ENCODE measurements at regions not wholly inside any gene's neighbourhood (a gene's known extent, or its start where the extent isn't known, plus 50 kb on each side); places are given as distances from the start of the nearest gene placed in this dataset.
"Not testable (repeated sequence)": the region's sequence is repeated elsewhere in the genome, so short reads cannot be mapped to it uniquely, and the experiment has no call there.

GRCh38 chr10:81655986-81656385 is 219.0 kb upstream of the NRG3 start:
- Histone ChIP-seq H3K9me3 (ENCODE audit: low read depth, low read length) (no peaks in the 10 kb centered on the region), H3K27ac (no peak overlapping the region), H3K4me3 (no peak overlapping the region), H3K36me3 (ENCODE audit: insufficient read depth, low read length) (no peaks in the 10 kb centered on the region), H3K9ac (ENCODE audit: insufficient read length) (no peak overlapping the region)
- no peak for TF ChIP-seq FOXP2 (optimal IDR thresholded peaks at IDR 0.05; ENCODE audit: control extremely low read depth, extremely low read length, insufficient read depth)
- no peak for TF ChIP-seq POLR2AphosphoS5 (IDR thresholded peaks at IDR 0.05; ENCODE audit: borderline replicate concordance, low read depth, low read length)
- DNase-seq (ENCODE audit: low read depth, low spot score): no peak

- TF ChIP-seq FOXP2 (optimal IDR thresholded peaks at IDR 0.05; ENCODE audit: control extremely low read depth, extremely low read length, insufficient read depth): no peak
- TF ChIP-seq EZH2 (IDR thresholded peaks at IDR 0.05): no peak
- Histone ChIP-seq H3K9me3 (ENCODE audit: low read depth, low read length) (no peaks in the 10 kb centered on the region), H3K36me3 (ENCODE audit: insufficient read depth, low read length) (no peaks in the 10 kb centered on the region), H3K27ac (no peak overlapping the region), H3K4me3 (no peak overlapping the region), H3K9ac (ENCODE audit: insufficient read length) (no peak overlapping the region)
- no peak for DNase-seq (ENCODE audit: low read depth, low spot score)
Measured at GRCh38 chr10:81662837-81663236, 212.2 kb upstream of the NRG3 start.

DNA sequence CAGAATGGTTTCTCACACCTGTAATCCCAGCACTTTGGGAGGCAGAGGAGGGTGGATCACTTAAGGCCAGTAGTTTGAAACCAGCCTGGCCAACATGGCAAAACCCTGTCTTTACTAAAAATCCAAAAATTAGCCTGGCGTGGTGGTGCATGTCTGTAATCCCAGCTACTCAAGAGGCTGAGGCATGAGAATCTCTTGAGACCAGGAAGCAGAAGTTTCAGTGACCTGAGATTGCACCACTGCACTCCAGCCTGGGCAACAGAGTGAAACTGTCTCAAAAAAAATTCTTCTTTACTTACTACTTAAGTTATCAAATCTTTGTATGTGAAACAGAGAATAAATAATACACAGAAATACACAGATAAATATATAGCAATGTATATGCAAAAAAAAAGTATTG is 210.2 kb upstream of the NRG3 start:
- H3K27ac ChIP-seq; DNase-seq (ENCODE audit: low read depth, low spot score); H3K36me3 ChIP-seq (ENCODE audit: insufficient read depth, low read length); H3K4me3 ChIP-seq; H3K9me3 ChIP-seq (ENCODE audit: low read depth, low read length); H3K9ac ChIP-seq (ENCODE audit: insufficient read length): not testable (repeated sequence)

DNA sequence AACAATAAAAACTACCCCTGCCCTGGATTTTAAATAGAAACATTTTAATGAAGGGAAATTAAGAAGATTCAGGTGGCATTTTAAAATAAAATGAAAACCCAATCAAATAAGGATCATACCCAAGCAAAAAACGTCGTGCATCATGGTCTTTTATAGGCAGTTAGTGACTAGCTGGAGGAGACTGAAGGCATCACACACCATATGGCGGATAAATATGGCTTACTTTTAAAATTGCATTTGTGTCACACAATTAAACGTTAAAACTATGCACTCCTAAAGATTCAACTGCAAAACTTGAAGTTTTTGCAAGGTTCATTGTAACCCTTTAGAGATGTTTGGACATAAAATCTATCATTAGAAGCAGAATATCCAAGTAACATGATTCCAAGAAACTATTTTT is 200.1 kb upstream of the NRG3 start:
- no peaks in the 10 kb centered on the region for H3K9me3 ChIP-seq (ENCODE audit: low read depth, low read length)
- TF ChIP-seq EZH2 (IDR thresholded peaks at IDR 0.05): no peak
- no peak for TF ChIP-seq POLR2AphosphoS5 (IDR thresholded peaks at IDR 0.05; ENCODE audit: borderline replicate concordance, low read depth, low read length)
- TF ChIP-seq FOXP2 (optimal IDR thresholded peaks at IDR 0.05; ENCODE audit: control extremely low read depth, extremely low read length, insufficient read depth): no peak
- H3K4me3 ChIP-seq: no peak overlapping the region
- H3K27ac ChIP-seq: no peak overlapping the region
- no peak overlapping the region for H3K9ac ChIP-seq (ENCODE audit: insufficient read length)
- no peak for DNase-seq (ENCODE audit: low read depth, low spot score)
- H3K36me3 ChIP-seq (ENCODE audit: insufficient read depth, low read length): no peaks in the 10 kb centered on the region

DNA sequence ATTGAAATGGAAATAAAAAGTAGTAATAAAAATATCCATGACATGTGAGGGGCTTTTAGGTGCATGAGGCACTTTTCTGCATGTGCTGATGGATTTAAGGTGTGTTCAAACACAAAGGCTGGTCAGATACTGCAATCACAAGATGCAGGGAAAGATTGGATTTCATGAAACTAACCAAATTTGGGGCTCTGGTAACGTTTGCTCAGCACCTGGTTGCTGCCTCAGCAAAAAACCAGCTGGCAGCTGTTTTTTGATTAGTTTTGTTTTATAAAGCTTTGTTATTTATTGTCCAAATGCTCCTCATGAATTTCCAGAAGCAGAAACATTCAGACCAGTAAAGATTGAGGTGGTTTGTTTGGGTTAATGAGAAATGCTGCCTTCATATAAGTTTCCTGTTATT is 195.7 kb upstream of the NRG3 start:
- no peak overlapping the region for H3K9ac ChIP-seq (ENCODE audit: insufficient read length)
- H3K9me3 ChIP-seq (ENCODE audit: low read depth, low read length): no peaks in the 10 kb centered on the region
- H3K36me3 ChIP-seq (ENCODE audit: insufficient read depth, low read length): no peaks in the 10 kb centered on the region
- H3K4me3 ChIP-seq: no peak overlapping the region
- TF ChIP-seq FOXP2 (optimal IDR thresholded peaks at IDR 0.05; ENCODE audit: control extremely low read depth, extremely low read length, insufficient read depth) (no peak), EZH2 (IDR thresholded peaks at IDR 0.05) (no peak), POLR2AphosphoS5 (IDR thresholded peaks at IDR 0.05; ENCODE audit: borderline replicate concordance, low read depth, low read length) (no peak)
- no peak overlapping the region for H3K27ac ChIP-seq
- DNase-seq (ENCODE audit: low read depth, low spot score): no peak

GRCh38 chr10:81680359-81680758 is 194.6 kb upstream of the NRG3 start:
- Histone ChIP-seq H3K9me3 (ENCODE audit: low read depth, low read length) (no peaks in the 10 kb centered on the region), H3K9ac (ENCODE audit: insufficient read length) (no peak overlapping the region), H3K36me3 (ENCODE audit: insufficient read depth, low read length) (no peaks in the 10 kb centered on the region), H3K27ac (no peak overlapping the region), H3K4me3 (no peak overlapping the region)
- TF ChIP-seq FOXP2 (optimal IDR thresholded peaks at IDR 0.05; ENCODE audit: control extremely low read depth, extremely low read length, insufficient read depth) (no peak), POLR2AphosphoS5 (IDR thresholded peaks at IDR 0.05; ENCODE audit: borderline replicate concordance, low read depth, low read length) (no peak), EZH2 (IDR thresholded peaks at IDR 0.05) (no peak)
- no peak for DNase-seq (ENCODE audit: low read depth, low spot score)

DNA sequence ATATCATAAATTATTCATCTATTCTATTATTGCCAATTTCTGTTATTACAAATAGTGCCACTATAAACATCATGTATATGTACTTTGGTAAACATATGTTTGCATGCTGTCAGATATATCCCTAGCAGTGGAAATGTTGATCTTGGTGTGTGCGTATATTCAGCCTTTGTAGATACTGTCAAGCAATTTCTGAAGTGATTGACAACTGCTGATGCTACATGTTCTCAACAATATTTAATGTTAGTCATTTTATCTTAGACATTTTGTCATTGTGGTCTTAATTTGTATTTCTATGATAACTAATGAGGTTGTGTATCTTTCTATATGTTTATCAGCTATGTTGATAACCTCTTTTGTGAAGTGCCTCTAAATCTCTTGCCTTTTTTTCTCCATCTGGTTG is 186.5 kb upstream of the NRG3 start:
- H3K9me3 ChIP-seq (ENCODE audit: low read depth, low read length): no peaks in the 10 kb centered on the region
- H3K36me3 ChIP-seq (ENCODE audit: insufficient read depth, low read length): no peaks in the 10 kb centered on the region
- DNase-seq (ENCODE audit: low read depth, low spot score): no peak
- no peak overlapping the region for H3K27ac ChIP-seq
- H3K4me3 ChIP-seq: no peak overlapping the region
- no peak overlapping the region for H3K9ac ChIP-seq (ENCODE audit: insufficient read length)
- TF ChIP-seq FOXP2 (optimal IDR thresholded peaks at IDR 0.05; ENCODE audit: control extremely low read depth, extremely low read length, insufficient read depth) (no peak), POLR2AphosphoS5 (IDR thresholded peaks at IDR 0.05; ENCODE audit: borderline replicate concordance, low read depth, low read length) (no peak), EZH2 (IDR thresholded peaks at IDR 0.05) (no peak)

DNA sequence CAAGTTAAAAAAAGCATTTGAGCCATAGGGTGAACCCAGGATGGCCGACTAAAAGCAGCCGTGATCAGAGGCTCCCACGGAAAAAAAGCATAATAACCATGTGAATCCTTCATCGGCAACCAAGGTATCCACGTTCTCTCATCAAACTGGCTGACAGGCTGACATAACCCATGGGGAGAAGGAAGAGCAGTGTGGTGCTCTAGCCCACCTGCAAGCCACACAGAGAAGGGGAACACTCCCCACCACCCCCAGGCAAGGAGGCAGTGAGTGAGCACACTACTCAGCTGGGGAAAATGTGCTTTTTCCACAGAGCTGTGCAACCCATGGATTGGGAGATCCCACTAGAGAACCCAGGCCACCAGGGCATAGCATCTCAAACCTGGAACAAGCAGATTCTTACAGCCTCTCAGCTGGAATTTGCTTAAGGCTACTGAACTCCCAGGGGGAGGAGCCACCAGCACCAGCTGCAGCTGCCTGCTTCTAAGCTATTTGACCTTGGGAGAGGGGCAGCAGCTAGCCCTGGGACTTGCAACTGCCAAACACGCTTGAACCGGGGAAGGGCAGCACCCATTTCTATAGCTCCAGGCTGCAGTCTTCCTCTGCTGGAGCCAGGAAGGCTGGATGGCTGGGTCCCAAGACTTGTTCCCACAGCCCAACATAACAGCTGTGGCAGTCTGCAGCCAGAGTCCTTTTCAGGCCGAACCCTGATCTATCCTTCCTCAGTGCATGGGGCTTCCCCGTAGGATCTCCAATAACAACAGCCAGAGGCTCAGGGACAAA is 178.2 kb upstream of the NRG3 start:
- no peak for DNase-seq (ENCODE audit: low read depth, low spot score)
- no peak for TF ChIP-seq POLR2AphosphoS5 (IDR thresholded peaks at IDR 0.05; ENCODE audit: borderline replicate concordance, low read depth, low read length)
- no peak for TF ChIP-seq FOXP2 (optimal IDR thresholded peaks at IDR 0.05; ENCODE audit: control extremely low read depth, extremely low read length, insufficient read depth)
- no peak for TF ChIP-seq EZH2 (IDR thresholded peaks at IDR 0.05)
- no peak overlapping the region for H3K9ac ChIP-seq (ENCODE audit: insufficient read length)

GRCh38 chr10:81704596-81704995 is 170.4 kb upstream of the NRG3 start:
- TF ChIP-seq FOXP2 (optimal IDR thresholded peaks at IDR 0.05; ENCODE audit: control extremely low read depth, extremely low read length, insufficient read depth): no peak
- no peaks in the 10 kb centered on the region for H3K9me3 ChIP-seq (ENCODE audit: low read depth, low read length)

More for the DNA sequence above, 178.2 kb upstream of the NRG3 start:
- Histone ChIP-seq H3K9me3 (ENCODE audit: low read depth, low read length) (no peaks in the 10 kb centered on the region), H3K4me3 (no peak overlapping the region), H3K36me3 (ENCODE audit: insufficient read depth, low read length) (no peaks in the 10 kb centered on the region), H3K27ac (no peak overlapping the region)

More at GRCh38 chr10:81704596-81704995, 170.4 kb upstream of the NRG3 start:
- Histone ChIP-seq H3K27ac (no peak overlapping the region), H3K9ac (ENCODE audit: insufficient read length) (no peak overlapping the region), H3K4me3 (no peak overlapping the region), H3K36me3 (ENCODE audit: insufficient read depth, low read length) (no peaks in the 10 kb centered on the region)
- DNase-seq (ENCODE audit: low read depth, low spot score): no peak
